GM19438 (cell line): ENCODE measurements at regions not wholly inside any gene's neighbourhood (a gene's known extent, or its start where the extent isn't known, plus 50 kb on each side); places are given as distances from the start of the nearest gene placed in this dataset.
"Not testable (repeated sequence)": the region's sequence is repeated elsewhere in the genome, so short reads cannot be mapped to it uniquely, and the experiment has no call there.

Experiments used
- ATAC-seq: cut with Tn5 transposase; IDR thresholded peaks from one replicate; pipeline ENCODE4 v1.9.1; 2021; ENCODE audit warnings: low read depth; ENCODE audit not compliant: unreplicated experiment

GRCh38 chr5:165370233-165370632 lies 1864.8 kb downstream of the MAT2B start:
- ATAC-seq, result no peak

DNA sequence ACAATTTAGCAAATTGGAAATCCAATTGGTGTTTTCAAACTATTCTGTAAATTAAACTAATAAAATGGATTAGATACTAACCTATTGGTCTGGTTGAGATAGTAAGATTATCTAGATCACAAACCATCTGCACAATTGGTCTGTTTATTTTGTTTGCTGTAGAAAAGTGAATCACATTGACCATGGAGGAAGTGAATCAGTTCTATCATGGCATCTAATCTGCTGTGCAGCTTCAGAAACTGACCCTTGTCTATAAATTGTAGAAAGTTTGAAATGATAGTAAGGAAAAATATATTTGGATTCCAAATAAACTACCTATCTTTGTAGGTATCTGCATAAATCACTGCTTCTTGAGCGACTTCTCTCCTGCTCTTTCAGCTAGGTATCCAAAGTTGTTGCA lies 1865.4 kb downstream of the MAT2B start:
- ATAC-seq, result no peak

DNA sequence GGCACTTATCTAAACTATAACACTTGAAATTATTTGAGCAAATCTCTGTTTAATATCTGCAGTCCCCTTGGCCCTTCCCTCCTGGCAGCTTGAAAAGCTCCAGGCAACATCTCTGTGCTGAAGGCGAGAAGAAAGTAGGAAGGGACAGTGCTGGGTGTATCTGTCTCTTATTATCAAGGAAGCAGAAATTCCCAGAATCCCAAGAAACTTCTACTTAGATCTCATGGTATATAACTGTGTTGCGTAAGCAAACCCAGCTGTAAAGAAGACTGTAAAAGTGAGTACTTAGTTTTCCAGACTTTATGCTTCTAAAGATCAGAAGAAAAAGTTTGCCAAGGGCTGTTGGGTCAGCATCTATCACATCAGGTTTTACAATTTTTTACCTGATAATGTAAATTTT lies 1869.8 kb downstream of the MAT2B start:
- ATAC-seq, result no peak

DNA sequence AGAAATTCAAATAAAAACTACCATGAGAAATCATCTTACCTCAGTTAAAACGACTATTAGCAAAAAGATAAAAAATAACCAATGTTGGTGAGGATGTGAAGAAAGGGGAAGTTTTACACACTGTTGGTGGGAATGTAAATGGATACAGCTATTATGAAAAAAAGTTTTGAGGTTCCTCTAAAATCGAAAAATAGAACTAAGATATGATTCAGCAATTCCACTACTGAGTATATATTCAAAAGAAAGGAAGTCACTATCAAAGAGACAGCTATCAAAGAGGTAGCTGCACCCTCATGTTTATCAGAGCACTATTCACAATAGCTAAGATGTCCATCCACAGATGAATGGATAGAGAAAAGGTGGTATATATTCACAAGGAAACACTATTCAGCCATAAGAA lies 1888.4 kb downstream of the MAT2B start:
- ATAC-seq, result no peak

- ATAC-seq, result no peak
Observed at GRCh38 chr5:165397516-165397915, 1892.1 kb downstream of the MAT2B start.

DNA sequence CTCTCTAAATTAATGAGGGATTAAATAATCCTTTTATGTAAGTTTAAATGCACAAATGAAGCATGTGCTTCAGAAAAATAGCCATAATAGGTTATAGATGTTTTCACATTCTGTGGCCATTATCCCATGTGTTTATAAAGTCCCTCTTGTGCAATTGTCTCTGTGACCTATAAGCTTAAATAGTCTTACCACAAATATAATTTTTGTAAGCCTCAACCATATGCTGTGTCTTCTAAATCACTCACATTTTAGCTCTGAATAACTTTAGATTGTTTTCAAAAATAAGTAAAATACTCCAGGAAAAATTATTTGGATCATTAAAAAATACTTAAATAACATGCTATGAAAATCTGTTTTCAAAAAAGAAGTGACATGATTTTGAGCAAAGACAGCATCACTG lies 1894.7 kb downstream of the MAT2B start:
- ATAC-seq, result no peak

DNA sequence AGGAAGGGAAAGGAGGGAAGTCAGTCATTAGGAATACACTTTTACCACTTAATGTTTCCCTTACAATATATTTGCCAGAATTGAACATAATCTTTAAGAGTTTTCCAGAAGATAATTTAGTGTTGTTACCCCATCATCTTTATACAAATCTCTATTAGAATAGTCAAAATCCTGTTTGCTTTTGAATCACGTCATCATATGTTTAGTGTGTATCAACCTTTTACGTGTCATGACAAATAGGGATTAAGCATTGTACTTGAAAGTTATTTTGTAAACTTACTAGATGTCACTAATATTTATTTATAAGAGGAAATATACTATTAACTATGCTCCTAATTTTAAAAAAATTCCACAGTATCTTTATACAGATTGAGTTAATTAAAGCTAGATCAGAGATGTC lies 1899.5 kb downstream of the MAT2B start:
- no peak for ATAC-seq

GRCh38 chr5:165405340-165405739 lies 1899.9 kb downstream of the MAT2B start:
- ATAC-seq, result no peak

- no peak for ATAC-seq
Observed at GRCh38 chr5:165407352-165407751, 1901.9 kb downstream of the MAT2B start.

- no peak for ATAC-seq
Observed at GRCh38 chr5:165410476-165410875, 1905.1 kb downstream of the MAT2B start.

- ATAC-seq, result not testable (repeated sequence)
Observed at GRCh38 chr5:165411532-165411931, 1906.1 kb downstream of the MAT2B start.

DNA sequence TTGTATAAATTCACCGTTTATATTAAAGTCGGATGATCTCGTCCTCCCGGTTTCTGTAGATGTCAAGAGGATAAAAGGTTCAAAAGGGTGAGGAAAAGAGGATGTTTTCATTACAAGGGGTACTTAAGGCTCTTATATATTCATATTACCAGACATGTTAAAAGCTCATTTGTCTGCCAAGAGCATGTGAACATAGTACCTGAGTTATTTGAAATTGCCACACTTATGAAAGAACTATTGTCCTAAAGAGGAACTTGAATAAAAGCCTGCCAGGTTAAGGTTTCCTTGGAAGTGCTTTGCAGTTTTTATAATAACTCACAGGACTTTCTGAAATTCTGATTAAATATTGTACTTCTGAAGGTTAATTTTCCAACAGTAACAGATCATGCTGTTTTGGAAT lies 1915.1 kb downstream of the MAT2B start:
- no peak for ATAC-seq

DNA sequence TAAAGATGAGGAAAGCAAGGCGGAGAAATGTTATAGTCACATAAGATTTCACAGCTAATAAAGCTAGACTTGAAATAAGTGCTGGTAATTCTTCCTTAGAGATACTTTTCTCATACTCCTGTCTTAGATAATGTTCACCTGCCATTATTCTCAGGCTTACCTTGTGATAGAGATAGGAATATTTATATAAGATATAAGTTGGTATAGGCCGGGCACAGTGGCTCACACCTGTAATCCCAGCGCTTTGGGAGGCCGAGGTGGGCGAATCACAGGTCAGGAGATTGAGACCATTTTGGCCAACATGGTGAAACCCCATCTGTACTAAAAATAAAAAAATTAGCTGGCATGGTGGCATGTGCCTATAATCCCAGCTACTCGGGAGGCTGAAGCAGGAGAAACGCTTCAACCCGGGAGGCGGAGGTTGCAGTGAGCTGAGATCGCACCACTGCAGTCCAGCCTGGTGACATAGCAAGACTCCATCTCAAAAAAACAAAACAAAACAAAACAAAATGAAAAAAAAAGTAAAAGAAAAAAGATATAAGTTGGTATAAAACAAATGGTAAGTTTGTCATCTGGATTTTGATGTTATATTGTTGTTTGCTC lies 1918.4 kb downstream of the MAT2B start:
- no peak for ATAC-seq

DNA sequence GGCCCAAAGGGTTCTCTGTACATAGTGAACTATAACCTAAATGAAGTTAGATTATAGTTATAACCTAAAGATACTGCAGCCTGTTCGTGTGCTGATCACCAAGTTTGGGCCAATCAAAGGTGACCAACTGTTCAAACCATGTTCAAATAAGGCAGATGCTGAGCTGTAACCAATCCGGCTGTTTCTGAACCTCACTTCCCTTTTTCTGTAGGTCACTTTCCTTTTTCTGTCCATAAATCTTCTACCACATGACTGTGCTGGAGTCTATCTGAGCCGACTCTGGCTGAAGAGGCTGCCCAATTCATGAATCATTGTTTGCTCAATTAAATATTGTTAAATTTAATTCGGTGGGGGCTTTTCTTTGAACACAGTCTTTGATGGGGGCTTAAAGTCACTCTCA lies 1920.2 kb downstream of the MAT2B start:
- ATAC-seq, result no peak

GRCh38 chr5:165448753-165449152 lies 1943.3 kb downstream of the MAT2B start:
- no peak for ATAC-seq

- ATAC-seq, result no peak
Observed at GRCh38 chr5:165457859-165458481, 1952.6 kb downstream of the MAT2B start.

DNA sequence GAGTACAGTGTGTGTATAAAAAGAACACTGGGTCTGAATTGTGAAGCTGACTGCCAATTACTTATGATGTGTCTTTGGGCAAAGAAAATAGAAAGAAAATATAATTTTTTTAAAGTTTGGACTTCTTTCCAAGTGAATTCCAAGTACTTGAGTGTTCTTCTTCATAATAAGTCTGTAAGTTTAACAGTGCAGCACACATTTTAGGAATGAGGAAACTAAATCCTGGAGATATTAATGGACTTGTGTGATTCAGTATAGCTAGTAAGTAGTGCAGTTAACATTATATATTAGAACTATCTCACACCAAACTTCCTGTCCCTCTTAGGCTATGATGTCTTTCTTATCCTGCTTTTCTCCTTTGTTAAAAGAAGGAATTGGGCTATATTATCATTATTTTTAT lies 1953.8 kb downstream of the MAT2B start:
- ATAC-seq, result no peak

- no peak for ATAC-seq
Observed at GRCh38 chr5:165460911-165461310, 1955.5 kb downstream of the MAT2B start.

DNA sequence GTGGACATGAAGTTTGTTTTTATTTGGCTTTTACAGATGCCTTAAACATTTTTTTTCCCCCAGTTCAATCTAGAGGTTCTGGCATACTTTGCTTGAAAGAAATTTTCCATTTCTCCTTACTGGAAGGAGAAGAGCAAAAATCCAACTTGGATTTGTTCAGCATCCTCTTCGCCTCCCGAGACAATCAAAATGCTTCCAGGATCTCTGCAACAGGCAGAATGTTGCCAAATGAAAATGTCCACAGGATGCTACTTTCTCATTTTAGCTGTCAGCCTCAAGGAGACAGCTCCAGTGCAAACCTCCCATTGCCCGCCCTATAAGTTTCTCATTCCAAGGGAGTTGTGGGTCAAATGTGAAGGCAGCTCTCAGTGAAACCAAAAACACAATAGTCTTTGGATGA lies 1972.1 kb downstream of the MAT2B start:
- ATAC-seq, result no peak

DNA sequence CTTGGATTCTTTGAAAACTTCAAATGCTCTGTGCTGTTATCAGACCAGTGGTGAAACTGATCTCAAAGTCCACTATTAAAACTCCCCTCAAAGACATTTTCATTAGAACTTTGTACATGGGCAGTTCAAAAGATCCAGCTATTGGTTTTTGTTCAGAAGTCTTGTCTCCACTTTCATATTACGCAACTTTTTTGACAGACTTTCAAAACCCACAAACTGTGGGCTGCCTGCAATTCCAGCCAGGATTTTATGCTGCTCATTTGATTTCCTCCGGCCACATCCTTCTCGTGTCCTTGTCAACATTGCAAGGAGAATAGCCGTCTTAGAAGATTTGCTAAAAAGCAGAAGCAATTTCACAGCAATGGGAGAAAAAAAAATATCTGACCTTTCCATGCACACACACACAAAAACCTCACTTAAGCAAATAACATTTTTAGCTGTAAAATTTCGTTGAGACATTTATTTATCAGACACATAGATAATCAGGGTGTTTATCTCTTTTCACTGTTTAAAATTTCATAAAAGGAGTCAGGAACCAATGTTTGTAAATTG lies 1990.5 kb downstream of the MAT2B start:
- ATAC-seq, result no peak

DNA sequence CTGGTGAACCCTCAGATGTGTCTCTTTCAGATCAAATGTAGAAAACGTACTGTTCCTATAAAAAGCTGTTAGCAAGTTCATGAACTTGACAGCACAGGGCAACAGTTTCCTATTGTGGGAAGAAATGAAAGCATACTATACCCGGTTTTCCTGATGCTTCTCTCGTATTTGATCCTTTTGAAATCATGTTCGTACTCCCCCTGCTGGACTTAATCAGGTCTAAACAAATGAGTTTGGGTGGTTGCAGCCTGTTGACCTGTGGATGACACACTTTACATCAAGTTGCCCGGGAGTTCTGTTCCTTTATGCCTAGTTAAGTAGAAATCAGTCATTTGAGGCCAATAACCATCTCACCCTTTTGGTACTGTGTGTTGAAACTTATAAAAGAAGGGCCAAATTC lies 1992.3 kb downstream of the MAT2B start:
- ATAC-seq, result no peak

DNA sequence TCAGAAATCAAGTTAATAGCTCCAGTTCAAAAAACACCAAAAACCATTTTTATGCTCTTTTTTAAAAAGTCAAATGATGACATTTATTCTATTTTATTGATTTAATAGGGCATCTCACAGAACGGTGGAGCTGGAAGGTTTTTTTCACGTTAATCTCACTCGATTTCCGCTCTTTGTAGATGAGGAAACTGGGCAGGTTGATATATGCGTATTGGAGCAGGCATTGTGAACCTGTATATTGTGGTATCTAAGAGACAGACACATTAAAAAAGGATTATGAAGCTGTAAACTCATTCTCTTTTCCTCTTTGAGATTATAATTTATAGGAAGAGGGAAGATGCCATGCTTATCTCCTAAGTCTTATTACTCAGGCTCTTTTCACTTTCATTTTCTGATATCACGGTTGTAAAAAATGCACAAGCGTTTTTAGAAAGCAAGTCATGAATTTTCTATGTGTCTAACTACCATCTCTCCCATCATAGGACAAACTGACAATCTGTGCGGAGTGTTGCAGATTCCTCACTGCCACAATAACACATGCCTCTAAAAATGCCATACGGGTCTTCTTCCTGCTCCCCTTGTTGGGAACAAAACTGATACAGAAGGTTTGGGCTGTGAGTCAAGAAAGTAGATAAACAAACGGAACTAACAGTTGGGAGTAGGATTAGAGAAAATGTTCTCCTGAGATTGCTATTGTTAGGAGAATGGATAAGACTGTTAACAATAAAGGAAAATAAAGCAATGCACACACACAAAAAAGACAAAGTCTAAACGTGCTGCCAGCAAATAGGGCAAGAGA lies 1997.7 kb downstream of the MAT2B start:
- ATAC-seq, result no peak
